ENCODE measurements at regions not wholly inside any gene's neighbourhood (a gene's known extent, or its start where the extent isn't known, plus 50 kb on each side); places are given as distances from the start of the nearest gene placed in this dataset.

DNA sequence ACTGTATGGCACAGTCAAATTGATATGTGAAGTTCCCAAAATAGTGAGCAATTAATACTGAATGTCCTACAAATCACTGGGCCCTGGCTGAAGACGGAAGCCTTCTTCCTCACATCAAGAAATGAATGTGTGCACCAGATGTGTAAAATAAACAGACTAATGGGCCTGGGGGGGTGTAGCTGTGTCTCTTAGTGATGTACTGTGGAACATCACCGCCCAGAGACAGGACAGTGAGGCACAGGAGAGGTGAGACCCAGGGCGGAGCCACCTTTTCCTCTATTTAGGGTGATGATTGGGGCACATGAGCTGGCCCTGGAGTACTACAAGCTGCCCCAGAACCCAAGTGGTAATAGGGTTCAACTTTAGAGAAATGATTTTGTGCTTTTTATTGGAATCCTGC lies 368.5 kb upstream of the ARID1B start:
- TF ChIP-seq CTCF (IDR thresholded peaks at IDR 0.05 in 2 of 3, conservative IDR thresholded peaks at IDR 0.05 in 1 of 3; ENCODE audit: borderline replicate concordance in 1 of 3, insufficient read depth in 1 of 3, low read depth in 2 of 3, low read length in 2 of 3) (no peak), POLR2AphosphoS5 (IDR thresholded peaks at IDR 0.05; ENCODE audit: low read depth, low read length) (no peak)
